ENCODE measurements at regions not wholly inside any gene's neighbourhood (a gene's known extent, or its start where the extent isn't known, plus 50 kb on each side); places are given as distances from the start of the nearest gene placed in this dataset.

DNA sequence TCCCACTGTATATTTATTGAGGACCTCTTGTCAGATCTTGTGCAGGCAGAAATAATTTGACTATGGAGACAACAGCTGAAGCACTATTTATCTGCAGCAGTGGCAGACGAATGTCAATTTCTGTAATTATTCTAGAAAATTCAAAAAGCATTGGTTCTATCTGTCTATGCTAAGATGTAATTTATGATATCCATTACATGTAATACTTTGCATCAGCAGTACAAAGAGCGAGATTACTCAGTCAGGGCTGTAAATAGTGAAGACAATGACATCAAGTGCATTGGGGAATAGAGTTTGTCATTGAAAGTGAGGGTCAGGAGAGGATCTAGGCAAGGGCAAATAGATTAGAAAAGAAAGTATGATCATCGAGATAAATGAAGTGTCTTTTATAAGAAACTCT is 508.2 kb downstream of the ZWINT start:
- TF ChIP-seq, protein P1, sequence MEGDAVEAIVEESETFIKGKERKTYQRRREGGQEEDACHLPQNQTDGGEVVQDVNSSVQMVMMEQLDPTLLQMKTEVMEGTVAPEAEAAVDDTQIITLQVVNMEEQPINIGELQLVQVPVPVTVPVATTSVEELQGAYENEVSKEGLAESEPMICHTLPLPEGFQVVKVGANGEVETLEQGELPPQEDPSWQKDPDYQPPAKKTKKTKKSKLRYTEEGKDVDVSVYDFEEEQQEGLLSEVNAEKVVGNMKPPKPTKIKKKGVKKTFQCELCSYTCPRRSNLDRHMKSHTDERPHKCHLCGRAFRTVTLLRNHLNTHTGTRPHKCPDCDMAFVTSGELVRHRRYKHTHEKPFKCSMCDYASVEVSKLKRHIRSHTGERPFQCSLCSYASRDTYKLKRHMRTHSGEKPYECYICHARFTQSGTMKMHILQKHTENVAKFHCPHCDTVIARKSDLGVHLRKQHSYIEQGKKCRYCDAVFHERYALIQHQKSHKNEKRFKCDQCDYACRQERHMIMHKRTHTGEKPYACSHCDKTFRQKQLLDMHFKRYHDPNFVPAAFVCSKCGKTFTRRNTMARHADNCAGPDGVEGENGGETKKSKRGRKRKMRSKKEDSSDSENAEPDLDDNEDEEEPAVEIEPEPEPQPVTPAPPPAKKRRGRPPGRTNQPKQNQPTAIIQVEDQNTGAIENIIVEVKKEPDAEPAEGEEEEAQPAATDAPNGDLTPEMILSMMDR (IDR thresholded peaks at IDR 0.05; ENCODE audit: borderline replicate concordance, control extremely low read depth, extremely low read depth, insufficient read depth, missing control alignments): no peak
- in situ Hi-C loops (cut with MboI; ENCODE audit: low sequenced_read_pairs, unreplicated experiment): no loop called here
- no peak for DNase-seq (ENCODE audit: low spot score)

DNA sequence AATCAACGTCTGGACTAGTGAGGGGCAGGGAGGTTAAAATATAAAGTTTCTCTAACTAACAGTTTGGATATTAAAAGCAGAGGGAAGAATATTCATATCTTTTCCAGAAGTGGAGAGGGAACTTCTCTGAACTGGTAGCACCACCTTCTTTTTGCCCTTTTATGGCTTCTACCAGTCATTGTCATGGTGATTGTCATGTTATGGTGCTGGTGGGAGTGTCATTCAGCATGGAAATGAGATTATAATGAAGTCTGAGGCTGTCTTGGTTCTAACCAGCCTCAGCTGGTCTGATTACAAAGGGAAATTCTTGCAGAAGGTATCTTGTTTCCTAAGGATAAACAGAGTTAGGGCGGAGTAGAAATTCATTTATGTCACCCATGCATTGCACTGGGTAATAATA is 523.8 kb downstream of the ZWINT start:
- TF ChIP-seq, protein P1 (IDR thresholded peaks at IDR 0.05; ENCODE audit: borderline replicate concordance, control extremely low read depth, extremely low read depth, insufficient read depth, missing control alignments): no peak
- in situ Hi-C loops (cut with MboI; ENCODE audit: low sequenced_read_pairs, unreplicated experiment): no loop called here
- no peak for DNase-seq (ENCODE audit: low spot score)

DNA sequence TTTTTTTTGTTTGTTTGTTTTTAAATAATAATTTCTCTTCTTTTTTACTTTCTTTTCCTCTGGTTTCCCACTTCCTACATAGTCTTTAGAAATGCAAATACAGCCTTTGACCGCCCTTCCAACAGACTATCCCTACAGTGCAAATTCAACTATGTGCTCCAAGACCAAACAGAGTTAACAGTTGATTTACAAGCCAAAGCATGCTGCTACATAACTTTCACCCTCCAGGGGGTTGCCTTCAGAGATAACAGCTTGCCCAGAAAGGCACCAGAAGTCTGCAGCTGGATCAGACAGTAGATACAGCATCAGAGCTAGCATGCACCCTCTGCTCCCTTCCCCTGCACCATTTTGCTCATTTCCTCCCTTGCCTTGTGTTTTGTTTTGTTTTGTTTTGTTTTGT is 539.0 kb downstream of the ZWINT start:
- TF ChIP-seq, protein P1 (IDR thresholded peaks at IDR 0.05; ENCODE audit: borderline replicate concordance, control extremely low read depth, extremely low read depth, insufficient read depth, missing control alignments): no peak
- in situ Hi-C loops (cut with MboI; ENCODE audit: low sequenced_read_pairs, unreplicated experiment): no loop called here
- no peak for DNase-seq (ENCODE audit: low spot score)

DNA sequence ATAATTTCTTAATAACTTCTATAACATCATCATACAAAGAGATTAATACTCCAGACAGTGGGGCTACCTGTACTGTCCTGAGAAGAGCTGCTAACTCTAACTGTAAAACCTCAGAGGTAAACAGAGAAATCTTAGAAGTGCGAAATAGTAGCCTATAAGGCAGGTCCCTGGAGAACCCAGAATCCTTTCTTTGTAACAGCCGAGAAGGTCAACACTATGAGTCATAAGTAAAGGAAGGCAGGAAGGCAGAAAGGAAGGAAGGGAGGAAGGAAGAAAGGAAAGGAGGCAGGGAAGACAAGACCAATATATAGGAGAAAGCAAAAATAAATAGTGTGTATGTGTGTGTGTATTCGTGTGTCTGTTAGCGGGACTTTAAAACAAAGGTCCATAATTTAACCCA is 540.6 kb downstream of the ZWINT start:
- in situ Hi-C loops (cut with MboI; ENCODE audit: low sequenced_read_pairs, unreplicated experiment): no loop called here
- no peak for DNase-seq (ENCODE audit: low spot score)
- TF ChIP-seq, protein P1 (IDR thresholded peaks at IDR 0.05; ENCODE audit: borderline replicate concordance, control extremely low read depth, extremely low read depth, insufficient read depth, missing control alignments): no peak

DNA sequence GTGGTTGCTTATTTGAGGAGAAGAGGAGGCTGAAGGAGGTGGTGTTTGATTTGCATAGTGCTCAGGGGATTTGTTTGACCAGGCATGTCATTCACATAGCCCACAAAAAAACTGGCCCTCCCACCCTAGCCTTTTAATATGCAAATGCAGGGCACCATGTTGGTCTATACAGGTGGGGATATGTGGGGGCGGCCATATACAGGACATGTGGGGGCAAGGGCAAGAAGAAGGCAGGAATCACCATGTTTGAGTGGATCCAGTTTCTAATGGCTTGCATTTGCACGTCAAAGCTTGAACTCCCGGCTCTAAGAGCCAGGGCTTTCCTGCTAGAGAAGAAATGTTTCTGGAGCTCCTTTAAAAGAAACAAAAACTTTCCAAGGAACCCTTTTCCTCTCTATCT is 541.0 kb downstream of the ZWINT start:
- DNase-seq (ENCODE audit: low spot score): no peak
- TF ChIP-seq, protein P1 (IDR thresholded peaks at IDR 0.05; ENCODE audit: borderline replicate concordance, control extremely low read depth, extremely low read depth, insufficient read depth, missing control alignments): no peak
- in situ Hi-C loops (cut with MboI; ENCODE audit: low sequenced_read_pairs, unreplicated experiment): no loop called here

DNA sequence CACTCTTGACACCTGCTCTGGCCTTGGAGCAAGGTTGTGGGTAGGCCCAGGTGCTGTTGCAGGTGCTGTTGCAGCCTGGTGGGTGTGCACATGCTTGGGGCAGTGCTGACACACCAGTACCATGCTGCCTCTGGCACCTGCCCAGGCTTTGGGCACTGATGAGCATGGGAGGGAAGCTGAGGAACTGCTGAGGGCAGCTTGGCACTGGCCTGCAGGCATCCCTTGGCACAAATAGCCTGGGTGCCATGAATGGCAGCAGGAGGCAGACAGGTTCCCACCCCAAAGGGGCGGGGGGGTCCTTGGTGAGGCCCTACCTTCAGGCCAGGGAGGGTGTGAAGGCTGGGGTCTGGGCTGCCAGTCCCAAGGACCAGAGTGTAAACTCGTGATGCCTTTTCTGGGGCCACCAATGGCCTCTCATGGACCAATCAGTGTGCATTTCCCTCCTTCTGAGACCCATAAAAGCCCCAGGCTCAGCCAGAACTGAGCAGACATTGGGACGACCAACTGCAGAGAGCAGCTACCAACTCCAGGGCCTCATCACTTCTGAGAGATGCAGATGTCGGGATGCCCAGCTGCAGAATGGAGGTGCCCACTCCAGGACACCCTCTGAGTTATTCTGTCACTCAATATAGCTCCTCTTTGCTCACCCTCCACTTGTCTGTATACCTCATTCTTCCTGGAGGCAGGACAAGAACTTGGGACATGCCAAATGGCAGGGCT is 547.4 kb downstream of the ZWINT start:
- DNase-seq (ENCODE audit: low spot score): no peak
- TF ChIP-seq, protein P1 (IDR thresholded peaks at IDR 0.05; ENCODE audit: borderline replicate concordance, control extremely low read depth, extremely low read depth, insufficient read depth, missing control alignments): no peak

More for the DNA sequence above, 547.4 kb downstream of the ZWINT start:
- in situ Hi-C loops (cut with MboI; ENCODE audit: low sequenced_read_pairs, unreplicated experiment): no loop called here
